ENCODE measurements at regions not wholly inside any gene's neighbourhood (a gene's known extent, or its start where the extent isn't known, plus 50 kb on each side); places are given as distances from the start of the nearest gene placed in this dataset.

GRCh38 chr6:87789900-87790290 lies 87.9 kb upstream of the AKIRIN2 start:
- no peak overlapping the region for H3K4me3 ChIP-seq (ENCODE audit: low read depth, low read length)
- no peak for TF ChIP-seq CTCF (IDR thresholded peaks at IDR 0.05; ENCODE audit: low read depth, low read length)

- H3K4me3 ChIP-seq (ENCODE audit: low read depth, low read length), result no peak overlapping the region
- no peak for TF ChIP-seq CTCF (IDR thresholded peaks at IDR 0.05; ENCODE audit: low read depth, low read length)
Measured at GRCh38 chr6:87789198-87789899, 87.3 kb upstream of the AKIRIN2 start.

GRCh38 chr6:87788141-87788540 lies 86.1 kb upstream of the AKIRIN2 start:
- no peak for TF ChIP-seq CTCF (IDR thresholded peaks at IDR 0.05; ENCODE audit: low read depth, low read length)
- no peak overlapping the region for H3K4me3 ChIP-seq (ENCODE audit: low read depth, low read length)

- no peak for TF ChIP-seq CTCF (IDR thresholded peaks at IDR 0.05; ENCODE audit: low read depth, low read length)
- no peak overlapping the region for H3K4me3 ChIP-seq (ENCODE audit: low read depth, low read length)
Measured at GRCh38 chr6:87785229-87785862, 83.3 kb upstream of the AKIRIN2 start.

GRCh38 chr6:87784690-87785089 lies 82.7 kb upstream of the AKIRIN2 start:
- no peak overlapping the region for H3K4me3 ChIP-seq (ENCODE audit: low read depth, low read length)

GRCh38 chr6:87784051-87784450 lies 82.0 kb upstream of the AKIRIN2 start:
- H3K4me3 ChIP-seq (ENCODE audit: low read depth, low read length), result no peak overlapping the region
- no peak for TF ChIP-seq CTCF (IDR thresholded peaks at IDR 0.05; ENCODE audit: low read depth, low read length)

More at GRCh38 chr6:87784690-87785089, 82.7 kb upstream of the AKIRIN2 start:
- no peak for TF ChIP-seq CTCF (IDR thresholded peaks at IDR 0.05; ENCODE audit: low read depth, low read length)

- no peak for TF ChIP-seq CTCF (IDR thresholded peaks at IDR 0.05; ENCODE audit: low read depth, low read length)
- no peak overlapping the region for H3K4me3 ChIP-seq (ENCODE audit: low read depth, low read length)
Measured at GRCh38 chr6:87779542-87779941, 77.5 kb upstream of the AKIRIN2 start.

Data from WI38 (cell line).